ENCODE measurements at regions not wholly inside any gene's neighbourhood (a gene's known extent, or its start where the extent isn't known, plus 50 kb on each side); places are given as distances from the start of the nearest gene placed in this dataset.
"Not testable (repeated sequence)": the region's sequence is repeated elsewhere in the genome, so short reads cannot be mapped to it uniquely, and the experiment has no call there.

DNA sequence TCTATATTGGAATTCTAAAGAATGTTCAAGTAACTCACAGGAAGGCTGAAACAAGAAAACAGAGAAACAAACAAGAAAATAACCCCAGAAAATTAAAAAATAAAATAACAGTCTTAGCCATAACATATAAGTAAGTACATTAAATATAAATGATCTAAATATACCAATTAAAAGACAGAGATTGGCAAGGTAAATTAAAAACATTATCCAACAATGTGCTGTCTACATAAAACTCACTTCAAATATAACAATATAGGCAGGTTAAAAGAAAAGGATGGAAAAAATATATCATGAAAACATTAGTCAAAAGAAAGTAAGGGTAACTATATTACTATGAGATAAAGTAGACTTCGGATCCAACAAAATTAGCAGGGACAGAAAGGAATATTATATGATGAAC lies 98.1 kb upstream of the NANOS1 start:
- CTCF ChIA-PET, result no interaction called here
- Histone ChIP-seq H3K9me3 (ENCODE audit: control insufficient read depth, insufficient read depth, low read length) (no peaks in the 10 kb centered on the region), H3K27ac (ENCODE audit: low read depth, low read length) (no peak overlapping the region), H3K27me3 (ENCODE audit: control insufficient read depth, insufficient read depth, low read length) (peaks cover 2% of the 10 kb centered on the region), H3K4me3 (ENCODE audit: low read depth, low read length) (no peak overlapping the region)
- no peak for DNase-seq (ENCODE audit: low read depth, low spot score)
- POLR2A ChIA-PET, result no interaction called here
- TF ChIP-seq, protein P1, sequence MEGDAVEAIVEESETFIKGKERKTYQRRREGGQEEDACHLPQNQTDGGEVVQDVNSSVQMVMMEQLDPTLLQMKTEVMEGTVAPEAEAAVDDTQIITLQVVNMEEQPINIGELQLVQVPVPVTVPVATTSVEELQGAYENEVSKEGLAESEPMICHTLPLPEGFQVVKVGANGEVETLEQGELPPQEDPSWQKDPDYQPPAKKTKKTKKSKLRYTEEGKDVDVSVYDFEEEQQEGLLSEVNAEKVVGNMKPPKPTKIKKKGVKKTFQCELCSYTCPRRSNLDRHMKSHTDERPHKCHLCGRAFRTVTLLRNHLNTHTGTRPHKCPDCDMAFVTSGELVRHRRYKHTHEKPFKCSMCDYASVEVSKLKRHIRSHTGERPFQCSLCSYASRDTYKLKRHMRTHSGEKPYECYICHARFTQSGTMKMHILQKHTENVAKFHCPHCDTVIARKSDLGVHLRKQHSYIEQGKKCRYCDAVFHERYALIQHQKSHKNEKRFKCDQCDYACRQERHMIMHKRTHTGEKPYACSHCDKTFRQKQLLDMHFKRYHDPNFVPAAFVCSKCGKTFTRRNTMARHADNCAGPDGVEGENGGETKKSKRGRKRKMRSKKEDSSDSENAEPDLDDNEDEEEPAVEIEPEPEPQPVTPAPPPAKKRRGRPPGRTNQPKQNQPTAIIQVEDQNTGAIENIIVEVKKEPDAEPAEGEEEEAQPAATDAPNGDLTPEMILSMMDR (IDR thresholded peaks at IDR 0.05; ENCODE audit: low read depth, low read length), result no peak

DNA sequence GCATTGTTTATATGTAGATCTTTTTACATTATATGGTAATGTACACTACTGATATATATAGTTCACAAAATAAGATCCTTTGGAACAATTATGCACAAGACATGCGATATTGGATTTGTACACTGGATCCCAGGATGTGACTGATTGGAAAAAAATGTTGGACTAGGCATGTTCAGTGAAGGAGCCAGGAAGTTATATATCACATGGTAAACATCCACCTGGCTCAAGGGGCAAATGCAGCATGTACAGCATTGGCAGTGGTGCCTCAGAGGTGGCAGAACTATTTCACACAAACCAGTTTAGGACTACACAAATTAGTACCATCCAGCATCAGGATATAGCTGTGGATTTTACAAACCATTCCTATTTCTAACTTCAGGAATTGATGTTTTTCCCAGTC lies 97.4 kb upstream of the NANOS1 start:
- H3K27me3 ChIP-seq (ENCODE audit: control insufficient read depth, insufficient read depth, low read length); POLR2A ChIA-PET; H3K4me3 ChIP-seq (ENCODE audit: low read depth, low read length); DNase-seq (ENCODE audit: low read depth, low spot score); H3K9me3 ChIP-seq (ENCODE audit: control insufficient read depth, insufficient read depth, low read length); CTCF ChIA-PET; H3K27ac ChIP-seq (ENCODE audit: low read depth, low read length): not testable (repeated sequence)

DNA sequence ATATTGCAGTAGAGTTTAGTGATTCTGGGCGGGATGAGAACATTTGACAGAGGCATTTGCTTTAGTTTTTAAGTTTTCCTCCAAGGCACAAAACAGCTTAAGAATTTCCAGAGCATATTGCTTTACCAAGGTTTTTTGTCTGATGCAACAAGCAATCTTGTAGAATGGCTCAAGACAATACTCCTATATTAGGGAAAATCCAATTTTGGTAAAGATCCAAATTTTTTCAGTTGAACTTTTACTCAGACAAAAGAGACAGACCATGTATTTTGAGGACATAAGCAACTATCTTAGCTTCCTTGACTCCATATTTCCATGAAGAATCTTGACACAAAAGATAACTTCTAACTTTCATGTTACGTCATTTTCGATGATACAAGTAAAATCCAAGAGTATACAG lies 92.3 kb upstream of the NANOS1 start:
- CTCF ChIA-PET, result no interaction called here
- no peak for DNase-seq (ENCODE audit: low read depth, low spot score)
- POLR2A ChIA-PET, result no interaction called here
- Histone ChIP-seq H3K4me3 (ENCODE audit: low read depth, low read length) (no peak overlapping the region), H3K27me3 (ENCODE audit: control insufficient read depth, insufficient read depth, low read length) (no peaks in the 10 kb centered on the region), H3K27ac (ENCODE audit: low read depth, low read length) (no peak overlapping the region), H3K9me3 (ENCODE audit: control insufficient read depth, insufficient read depth, low read length) (no peaks in the 10 kb centered on the region)
- TF ChIP-seq, protein P1 (IDR thresholded peaks at IDR 0.05; ENCODE audit: low read depth, low read length), result no peak

DNA sequence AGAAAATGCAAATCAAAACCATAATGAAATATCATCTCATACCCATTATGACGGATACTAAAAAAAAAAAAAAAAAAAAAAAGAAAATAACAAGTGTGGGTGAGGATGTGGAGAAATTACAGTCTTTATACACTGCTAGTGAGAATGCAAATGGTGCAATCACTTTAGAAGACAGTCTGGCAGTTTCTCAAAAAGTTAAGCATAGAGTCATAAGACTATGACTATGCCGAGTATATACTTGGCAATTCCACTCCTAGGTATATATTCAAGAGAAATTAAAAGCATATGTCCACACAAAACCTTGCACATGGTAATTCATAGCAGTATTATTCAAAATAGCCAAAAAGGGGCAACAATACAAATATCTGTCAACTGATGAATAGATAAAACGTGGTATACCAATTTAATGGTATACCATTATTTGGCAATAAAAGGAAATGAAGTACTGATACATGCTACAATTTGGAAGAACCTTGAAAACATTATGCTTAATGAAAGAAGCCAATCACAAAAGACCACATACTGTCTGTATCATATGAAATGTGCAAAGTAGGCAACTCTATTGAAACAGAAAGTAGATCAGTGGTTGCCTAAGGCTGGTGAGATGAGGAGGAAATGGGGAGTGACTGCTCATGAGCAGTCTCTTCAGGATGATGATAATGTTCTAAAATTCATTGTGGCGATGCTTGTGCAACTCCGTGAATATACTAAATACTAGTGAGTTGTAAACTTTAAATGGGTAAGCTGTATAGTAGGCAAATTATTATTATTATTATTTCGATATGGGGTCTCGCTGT lies 90.1 kb upstream of the NANOS1 start:
- ChIA-PET POLR2A (no interaction called here), CTCF (interaction anchor here (0.7 to 1.0 kb wide), 2 partner anchors 69 to 371 kb away, joined by 4 to 8 read pairs; no protein-coding TSS in a partner anchor)
- Histone ChIP-seq H3K27ac (ENCODE audit: low read depth, low read length) (no peak overlapping the region), H3K4me3 (ENCODE audit: low read depth, low read length) (no peak overlapping the region), H3K9me3 (ENCODE audit: control insufficient read depth, insufficient read depth, low read length) (no peaks in the 10 kb centered on the region), H3K27me3 (ENCODE audit: control insufficient read depth, insufficient read depth, low read length) (no peaks in the 10 kb centered on the region)
- TF ChIP-seq, protein P1 (IDR thresholded peaks at IDR 0.05; ENCODE audit: low read depth, low read length), result no peak
- DNase-seq (ENCODE audit: low read depth, low spot score), result no peak

DNA sequence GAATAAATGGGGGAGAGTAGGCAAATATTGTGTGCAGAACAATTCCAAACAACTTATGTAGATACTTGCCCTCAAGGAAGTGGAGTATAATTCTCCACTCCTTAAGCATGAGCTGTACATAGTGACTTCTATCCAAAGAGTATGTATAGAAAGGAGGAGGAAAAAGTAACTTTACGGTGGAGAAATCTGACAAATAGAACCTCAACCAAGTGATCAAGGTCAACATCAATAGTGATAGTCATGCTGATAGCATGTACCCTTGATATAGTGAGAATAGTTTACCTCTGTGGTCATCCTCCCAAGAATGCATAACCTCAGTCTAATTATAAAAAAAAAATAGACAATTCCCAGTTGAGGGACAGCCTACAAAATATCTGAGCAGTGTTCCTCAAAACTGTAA lies 89.1 kb upstream of the NANOS1 start:
- ChIA-PET CTCF (interaction anchor here (1.0 kb wide), 1 partner anchor 372 kb away, joined by 4 read pairs; no protein-coding TSS in a partner anchor), POLR2A (no interaction called here)

More for the DNA sequence above, 89.1 kb upstream of the NANOS1 start:
- TF ChIP-seq, protein P1 (IDR thresholded peaks at IDR 0.05; ENCODE audit: low read depth, low read length), result no peak
- H3K9me3 ChIP-seq (ENCODE audit: control insufficient read depth, insufficient read depth, low read length), result no peaks in the 10 kb centered on the region
- no peak overlapping the region for H3K4me3 ChIP-seq (ENCODE audit: low read depth, low read length)
- no peak overlapping the region for H3K27ac ChIP-seq (ENCODE audit: low read depth, low read length)
- DNase-seq (ENCODE audit: low read depth, low spot score), result no peak
- no peaks in the 10 kb centered on the region for H3K27me3 ChIP-seq (ENCODE audit: control insufficient read depth, insufficient read depth, low read length)

All from AG04450 (cell line).